SK-N-SH treated with all-trans-retinoic acid at 6 μM for 48 hours (cell line): ENCODE measurements at regions not wholly inside any gene's neighbourhood (a gene's known extent, or its start where the extent isn't known, plus 50 kb on each side); places are given as distances from the start of the nearest gene placed in this dataset.

Source experiments
- CSDC2 ChIP-seq: fragments of 250-450 bp; sonication (Bioruptor Pico); IDR thresholded peaks from 2 replicates; pipeline ENCODE4 v1.5.0; 2020; ENCODE audit warnings: mild to moderate bottlenecking, moderate library complexity
- RARB ChIP-seq: fragments of 250-450 bp; sonication (Bioruptor Pico); IDR thresholded peaks from 2 replicates; pipeline ENCODE4 v1.8.0; 2021; ENCODE audit warnings: mild to moderate bottlenecking, moderate library complexity
- ZNF8 ChIP-seq: fragments of 450-650 bp; formaldehyde crosslinking; IDR thresholded peaks from 2 replicates; pipeline ENCODE4 v1.5.0; 2020; ENCODE audit warnings: mild to moderate bottlenecking, moderate library complexity

DNA sequence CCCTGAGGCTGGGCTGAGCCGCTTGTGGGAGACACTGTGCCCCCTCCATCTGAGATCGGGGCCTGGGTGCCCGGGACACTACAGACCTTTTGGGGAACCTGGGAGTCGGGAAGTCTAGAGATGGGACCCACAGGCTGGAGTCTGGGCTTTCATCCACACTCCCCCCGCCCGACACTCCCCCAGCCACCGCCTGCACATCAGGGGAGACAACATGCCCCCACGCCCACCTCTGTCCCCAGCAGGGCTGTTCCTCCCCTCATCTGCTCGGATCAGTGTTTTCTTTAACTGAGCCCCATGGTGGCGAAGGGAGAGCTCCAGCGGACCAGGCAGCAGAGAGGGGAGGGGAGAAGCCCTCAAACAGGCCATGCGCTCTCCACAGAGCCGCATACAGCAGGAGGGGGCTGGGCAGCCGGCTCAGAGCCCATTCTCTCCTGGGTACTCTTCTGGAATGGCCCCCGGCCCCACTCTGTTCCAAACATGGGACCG lies 174.7 kb downstream of the IGLL1 start:
- TF ChIP-seq RARB (CRISPR knock-in tag) (no peak), CSDC2 (CRISPR knock-in tag) (no peak), ZNF8 (CRISPR knock-in tag) (no peak)
